D721Med (cell line): ENCODE measurements at regions not wholly inside any gene's neighbourhood (a gene's known extent, or its start where the extent isn't known, plus 50 kb on each side); places are given as distances from the start of the nearest gene placed in this dataset.
A peak's percentile ranks its signal among the peaks of the same experiment; 100 is the strongest.

ENCODE experiments used
- DNase-seq: peaks from one replicate; pipeline ENCODE4 v3.0.0; 2011; ENCODE audit warnings: low spot score; ENCODE audit not compliant: insufficient read length
- FAIRE-seq: peaks from 2 replicates; lab custom pipeline; 2011; peaks lifted over from hg19 to GRCh38; lab: Jason Lieb, UNC
- CTCF ChIP-seq: IDR thresholded peaks from 2 replicates; pipeline ENCODE4 v1.5.1; 2012; ENCODE audit warnings: mild to moderate bottlenecking, control low read depth; ENCODE audit not compliant: insufficient read depth; ENCODE audit errors: missing control alignments

- DNase-seq (no peak), FAIRE-seq (no peak)
These were observed 326.4 kb downstream of the SMAD2 start for GRCh38 chr18:47604021-47604420.

GRCh38 chr18:47603158-47603557, 327.3 kb downstream of the SMAD2 start:
- FAIRE-seq: no peak
- no peak for TF ChIP-seq CTCF
- DNase-seq: no peak

More at GRCh38 chr18:47604021-47604420, 326.4 kb downstream of the SMAD2 start:
- no peak for TF ChIP-seq CTCF

- no peak for TF ChIP-seq CTCF
- FAIRE-seq (no peak), DNase-seq (no peak)
These were observed 328.1 kb downstream of the SMAD2 start for GRCh38 chr18:47602273-47602897.

GRCh38 chr18:47601581-47602272, 328.7 kb downstream of the SMAD2 start:
- DNase-seq: no peak
- TF ChIP-seq CTCF: no peak
- no peak for FAIRE-seq

- FAIRE-seq: no peak
- DNase-seq: no peak
These were observed 334.5 kb downstream of the SMAD2 start for GRCh38 chr18:47595831-47596501.

GRCh38 chr18:47594621-47595086, 335.8 kb downstream of the SMAD2 start:
- DNase-seq (no peak), FAIRE-seq (no peak)
- TF ChIP-seq CTCF: no peak

More at GRCh38 chr18:47595831-47596501, 334.5 kb downstream of the SMAD2 start:
- peak; percentile 46 for TF ChIP-seq CTCF
